Body of pancreas (tissue), 4 donors: ENCODE measurements at regions not wholly inside any gene's neighbourhood (a gene's known extent, or its start where the extent isn't known, plus 50 kb on each side); places are given as distances from the start of the nearest gene placed in this dataset.

Source experiments
- POLR2A ChIP-seq, 3 donors: fragments of 450-650 bp; IDR thresholded peaks; one replicate each; pipeline ENCODE4 v1.6.1; 2016; ENCODE audit warnings: antibody characterized with exemption in 3 of 3, mild to moderate bottlenecking in 2 of 3
- TF ChIP-seq, protein P1 (sequence below), 7 experiments: fragments of 450-650 bp in 4 of 7; fragments of 200-600 bp in 3 of 7; sonication (generic) in 3 of 7; IDR thresholded peaks; one replicate each; pipeline ENCODE4 v1.5.1; 2016 to 2019; ENCODE audit warnings: antibody characterized with exemption in 7 of 7

DNA sequence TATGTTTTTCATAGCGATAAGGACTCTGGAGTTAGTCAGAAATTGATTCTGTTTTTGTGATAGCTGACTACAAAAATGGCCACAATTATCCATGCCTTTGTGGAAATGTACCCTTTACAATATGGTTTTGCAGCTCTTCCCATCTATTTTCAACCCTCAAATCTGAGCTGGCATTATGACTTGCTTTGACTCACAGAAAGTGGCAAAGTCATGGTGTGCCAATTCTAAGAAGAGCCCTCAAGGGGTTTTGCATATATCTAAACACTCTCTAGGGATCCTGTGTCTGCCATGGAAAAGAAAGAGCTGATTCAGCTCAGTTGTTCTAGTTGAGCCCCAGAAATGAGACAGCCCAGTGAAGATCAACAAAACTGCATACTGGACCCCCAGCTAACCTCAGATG is 390.5 kb upstream of the RAG2 start:
- TF ChIP-seq, protein P1, sequence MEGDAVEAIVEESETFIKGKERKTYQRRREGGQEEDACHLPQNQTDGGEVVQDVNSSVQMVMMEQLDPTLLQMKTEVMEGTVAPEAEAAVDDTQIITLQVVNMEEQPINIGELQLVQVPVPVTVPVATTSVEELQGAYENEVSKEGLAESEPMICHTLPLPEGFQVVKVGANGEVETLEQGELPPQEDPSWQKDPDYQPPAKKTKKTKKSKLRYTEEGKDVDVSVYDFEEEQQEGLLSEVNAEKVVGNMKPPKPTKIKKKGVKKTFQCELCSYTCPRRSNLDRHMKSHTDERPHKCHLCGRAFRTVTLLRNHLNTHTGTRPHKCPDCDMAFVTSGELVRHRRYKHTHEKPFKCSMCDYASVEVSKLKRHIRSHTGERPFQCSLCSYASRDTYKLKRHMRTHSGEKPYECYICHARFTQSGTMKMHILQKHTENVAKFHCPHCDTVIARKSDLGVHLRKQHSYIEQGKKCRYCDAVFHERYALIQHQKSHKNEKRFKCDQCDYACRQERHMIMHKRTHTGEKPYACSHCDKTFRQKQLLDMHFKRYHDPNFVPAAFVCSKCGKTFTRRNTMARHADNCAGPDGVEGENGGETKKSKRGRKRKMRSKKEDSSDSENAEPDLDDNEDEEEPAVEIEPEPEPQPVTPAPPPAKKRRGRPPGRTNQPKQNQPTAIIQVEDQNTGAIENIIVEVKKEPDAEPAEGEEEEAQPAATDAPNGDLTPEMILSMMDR (IDR thresholded peaks at IDR 0.05): no peak
- no peak for TF ChIP-seq POLR2A (IDR thresholded peaks at IDR 0.05)
